Peyer's patch (tissue), 4 donors: ENCODE measurements at regions not wholly inside any gene's neighbourhood (a gene's known extent, or its start where the extent isn't known, plus 50 kb on each side); places are given as distances from the start of the nearest gene placed in this dataset.

ENCODE experiments used
- DNase-seq, 3 donors: peaks; one replicate each; pipeline ENCODE4 v3.0.0-alpha.2; 2017 to 2019
- H3K27ac ChIP-seq, 4 donors: fragments of 200-600 bp; sonication (generic); one replicate each; pipeline ENCODE4 v1.5.1; 2016 to 2019
- H3K27me3 ChIP-seq, 2 donors: fragments of 200-600 bp; sonication (generic); one replicate each; pipeline ENCODE4 v1.5.1; 2019
- H3K36me3 ChIP-seq, 3 donors: fragments of 200-600 bp; sonication (generic); one replicate each; pipeline ENCODE4 v1.5.1; 2016 to 2019
- H3K4me1 ChIP-seq, 4 donors: fragments of 200-600 bp; sonication (generic); one replicate each; pipeline ENCODE4 v1.5.1; 2016 to 2019
- H3K4me3 ChIP-seq, 4 donors: fragments of 200-600 bp; sonication (generic); 1 replicate in 3 of 4; 2 replicates in 1 of 4; pipeline ENCODE4 v1.5.1; 2016 to 2019; ENCODE audit warnings: mild to moderate bottlenecking in 1 of 4
- H3K9me3 ChIP-seq, 4 donors: fragments of 200-600 bp; sonication (generic); one replicate each; pipeline ENCODE4 v1.5.1; 2016 to 2019; ENCODE audit warnings: mild to moderate bottlenecking in 1 of 4
- CTCF ChIP-seq, 6 experiments: fragments of 450-650 bp in 4 of 6; fragments of 200-600 bp in 2 of 6; sonication (generic) in 1 of 6; IDR thresholded peaks; one replicate each; pipeline ENCODE4 v1.5.1; 2017 to 2019; ENCODE audit warnings: antibody characterized with exemption in 6 of 6, mild to moderate bottlenecking in 3 of 6, moderate library complexity in 1 of 6
- POLR2A ChIP-seq, 2 donors: fragments of 450-650 bp; IDR thresholded peaks; one replicate each; pipeline ENCODE4 v1.5.1; 2017; ENCODE audit warnings: antibody characterized with exemption in 2 of 2, mild to moderate bottlenecking in 2 of 2, moderate library complexity in 2 of 2

GRCh38 chr1:30413111-30413440 is 310.3 kb downstream of the MATN1 start:
- TF ChIP-seq POLR2A (IDR thresholded peaks at IDR 0.05): no peak
- no peak for TF ChIP-seq CTCF (IDR thresholded peaks at IDR 0.05)
- no peaks in the 10 kb centered on the region for H3K36me3 ChIP-seq
- no peak for DNase-seq
- no peak overlapping the region for H3K27ac ChIP-seq
- H3K27me3 ChIP-seq: no peaks in the 10 kb centered on the region
- no peaks in the 10 kb centered on the region for H3K4me1 ChIP-seq
- no peak overlapping the region for H3K4me3 ChIP-seq
- H3K9me3 ChIP-seq: no peaks in the 10 kb centered on the region

- no peaks in the 10 kb centered on the region for H3K27me3 ChIP-seq
- TF ChIP-seq POLR2A (IDR thresholded peaks at IDR 0.05): no peak
- no peak for TF ChIP-seq CTCF (IDR thresholded peaks at IDR 0.05)
- no peaks in the 10 kb centered on the region for H3K36me3 ChIP-seq
- H3K9me3 ChIP-seq: no peaks in the 10 kb centered on the region
- H3K4me3 ChIP-seq: no peak overlapping the region
- peak in 2 of 3 donors; percentile 7 to 15 for DNase-seq
- no peak overlapping the region for H3K27ac ChIP-seq
- H3K4me1 ChIP-seq: no peaks in the 10 kb centered on the region
These were observed 310.9 kb downstream of the MATN1 start for GRCh38 chr1:30412241-30413110.

GRCh38 chr1:30411206-30411605 is 312.2 kb downstream of the MATN1 start:
- H3K9me3 ChIP-seq: no peaks in the 10 kb centered on the region
- no peaks in the 10 kb centered on the region for H3K4me1 ChIP-seq
- no peak for TF ChIP-seq CTCF (IDR thresholded peaks at IDR 0.05)
- no peak for TF ChIP-seq POLR2A (IDR thresholded peaks at IDR 0.05)
- no peak overlapping the region for H3K27ac ChIP-seq
- H3K27me3 ChIP-seq: no peaks in the 10 kb centered on the region
- no peak overlapping the region for H3K4me3 ChIP-seq
- DNase-seq: peak in 1 of 3 donors; percentile 2
- H3K36me3 ChIP-seq: no peaks in the 10 kb centered on the region

GRCh38 chr1:30410153-30410851 is 313.1 kb downstream of the MATN1 start:
- peak in 2 of 3 donors; percentile 22 to 25 for DNase-seq
- H3K36me3 ChIP-seq: no peaks in the 10 kb centered on the region
- H3K9me3 ChIP-seq: no peaks in the 10 kb centered on the region
- TF ChIP-seq CTCF (IDR thresholded peaks at IDR 0.05) (no peak), POLR2A (IDR thresholded peaks at IDR 0.05) (no peak)
- no peaks in the 10 kb centered on the region for H3K4me1 ChIP-seq
- H3K4me3 ChIP-seq: no peak overlapping the region
- H3K27ac ChIP-seq: no peak overlapping the region
- no peaks in the 10 kb centered on the region for H3K27me3 ChIP-seq

- no peaks in the 10 kb centered on the region for H3K4me1 ChIP-seq
- no peak overlapping the region for H3K27ac ChIP-seq
- H3K4me3 ChIP-seq: no peak overlapping the region
- H3K27me3 ChIP-seq: no peaks in the 10 kb centered on the region
- no peak for TF ChIP-seq CTCF (IDR thresholded peaks at IDR 0.05)
- TF ChIP-seq POLR2A (IDR thresholded peaks at IDR 0.05): no peak
- no peaks in the 10 kb centered on the region for H3K9me3 ChIP-seq
- DNase-seq: peak in 2 of 3 donors; percentile 13 to 25
- H3K36me3 ChIP-seq: no peaks in the 10 kb centered on the region
These were observed 313.8 kb downstream of the MATN1 start for GRCh38 chr1:30409476-30410152.
